Fibroblast of the conjunctiva (primary cell): ENCODE measurements at regions not wholly inside any gene's neighbourhood (a gene's known extent, or its start where the extent isn't known, plus 50 kb on each side); places are given as distances from the start of the nearest gene placed in this dataset.

Source experiments
- DNase-seq: peaks from one replicate; pipeline ENCODE4 v3.0.0-alpha.2; 2010; ENCODE audit warnings: low read depth

DNA sequence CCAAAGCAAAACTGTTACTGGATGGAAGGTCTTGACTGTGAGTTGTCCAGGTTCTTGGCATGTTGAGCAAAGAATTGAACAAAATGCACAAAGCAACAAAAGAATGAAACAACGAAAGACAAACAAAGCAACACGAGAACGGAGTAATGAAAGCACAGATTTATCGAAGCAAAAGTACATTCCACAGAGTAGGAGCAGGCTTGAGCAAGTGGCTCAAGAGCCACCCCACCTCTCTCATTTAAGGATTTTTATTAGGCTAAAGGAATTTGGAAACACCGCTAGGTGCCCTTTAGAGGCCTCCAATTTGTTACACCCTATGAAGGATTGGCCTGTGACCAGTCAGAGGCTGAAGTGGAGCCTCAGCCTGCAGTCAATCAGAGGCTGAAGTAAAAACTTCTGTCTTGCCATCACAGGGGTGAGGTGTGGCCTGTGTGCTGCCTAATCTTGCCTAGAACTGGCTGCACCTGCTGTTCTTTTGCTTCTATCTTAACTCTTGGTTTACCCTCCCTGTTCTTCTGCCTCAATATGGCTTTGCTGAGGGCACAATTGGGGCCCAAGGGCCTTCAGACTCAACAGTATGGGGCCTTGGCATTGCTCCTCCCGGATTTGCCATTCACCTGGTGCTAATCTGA is 59.4 kb upstream of the FTH1 start:
- DNase-seq: no peak

DNA sequence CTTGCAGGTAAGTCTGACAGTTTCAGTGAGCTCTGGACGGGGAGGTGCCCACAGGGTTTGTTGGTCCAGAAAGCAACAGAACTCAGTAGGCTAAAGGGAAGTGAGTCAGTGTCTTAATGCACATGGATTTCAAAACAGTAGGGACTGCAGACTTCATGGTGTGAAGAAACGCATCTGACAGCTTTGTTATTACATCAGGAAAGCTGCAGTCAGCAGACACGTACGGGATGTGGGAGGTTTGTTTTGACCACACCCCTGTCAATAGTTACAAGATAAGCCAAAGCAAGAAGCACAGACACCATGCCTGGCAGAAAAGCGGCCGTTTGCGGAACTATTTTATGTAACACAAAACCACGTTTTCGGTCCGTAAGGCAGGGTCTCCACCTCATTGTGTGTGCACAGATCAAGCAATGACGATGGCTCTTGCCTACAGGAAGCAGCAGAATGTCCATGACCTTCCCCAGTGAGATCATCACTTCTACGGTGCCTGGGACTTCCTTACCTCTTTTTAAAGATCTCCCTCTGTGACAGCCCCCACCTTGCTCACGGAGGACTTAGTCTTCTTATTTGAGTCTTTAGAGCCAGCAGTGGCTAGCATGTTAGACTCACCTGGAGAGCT is 58.2 kb upstream of the FTH1 start:
- DNase-seq: peak; percentile 95

DNA sequence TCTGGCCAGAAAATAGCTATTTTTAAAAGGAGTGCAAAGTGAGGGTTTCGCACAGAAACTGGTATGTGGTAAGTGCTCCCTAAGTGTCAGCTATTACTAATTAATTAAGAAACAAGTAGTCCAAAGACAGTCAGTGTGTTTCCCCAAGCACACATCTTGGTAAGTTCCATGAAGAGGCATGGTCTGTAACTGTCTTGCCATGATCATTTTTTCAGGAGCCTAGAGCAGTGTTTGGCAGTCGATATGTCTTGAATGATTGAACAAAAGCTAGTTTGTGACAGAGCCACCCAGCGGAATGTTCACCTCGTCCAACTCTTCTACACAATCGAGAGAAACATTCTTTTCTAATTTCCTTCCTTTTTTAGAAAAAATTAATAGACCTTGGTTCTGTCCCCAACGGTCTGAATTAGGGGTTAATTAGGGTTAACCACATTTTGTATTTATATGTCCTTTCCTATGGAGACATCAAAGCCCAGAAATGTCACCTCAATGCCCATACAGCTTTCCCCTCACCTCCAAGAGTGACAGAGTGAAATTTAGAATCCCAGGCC is 57.6 kb upstream of the FTH1 start:
- DNase-seq: no peak

DNA sequence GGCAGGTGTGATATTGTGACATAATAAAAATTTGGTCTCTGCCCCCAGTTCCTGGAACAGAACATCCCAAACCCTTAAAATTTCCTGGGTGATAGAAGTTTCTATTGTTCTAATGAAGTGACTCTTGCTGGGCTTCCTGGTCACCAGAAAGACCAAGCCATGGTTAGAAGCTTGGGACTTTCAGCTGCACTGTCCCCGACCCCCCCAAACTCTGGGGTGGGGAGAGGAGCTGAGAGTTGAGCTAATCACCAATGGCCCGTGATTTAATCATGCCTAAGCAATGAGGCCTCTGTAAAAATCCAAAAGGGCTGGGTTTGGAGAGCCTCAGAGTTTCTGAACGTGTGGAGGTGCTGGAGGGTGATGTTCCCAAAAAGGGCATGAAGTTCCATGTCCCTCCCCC is 54.8 kb upstream of the FTH1 start:
- DNase-seq: no peak

DNA sequence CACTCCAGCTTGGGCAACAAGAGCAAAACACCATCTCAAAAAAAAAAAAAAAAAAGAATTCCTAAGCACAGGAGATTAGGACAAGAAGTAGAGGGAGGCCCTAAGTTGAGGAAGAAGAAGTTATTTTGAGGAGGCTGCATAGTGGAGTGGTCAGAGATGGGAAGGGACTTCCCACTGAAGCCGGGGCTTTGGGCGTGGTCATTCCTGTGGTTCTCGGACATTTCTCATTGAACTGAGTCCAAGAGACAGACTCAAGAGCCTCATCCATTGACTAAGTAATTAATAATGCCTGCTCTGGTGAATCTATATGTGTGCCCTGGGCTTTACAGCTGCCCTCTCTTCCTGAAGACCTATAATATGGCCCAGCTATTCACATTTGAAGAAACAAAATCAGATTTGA is 53.2 kb upstream of the FTH1 start:
- DNase-seq: no peak

DNA sequence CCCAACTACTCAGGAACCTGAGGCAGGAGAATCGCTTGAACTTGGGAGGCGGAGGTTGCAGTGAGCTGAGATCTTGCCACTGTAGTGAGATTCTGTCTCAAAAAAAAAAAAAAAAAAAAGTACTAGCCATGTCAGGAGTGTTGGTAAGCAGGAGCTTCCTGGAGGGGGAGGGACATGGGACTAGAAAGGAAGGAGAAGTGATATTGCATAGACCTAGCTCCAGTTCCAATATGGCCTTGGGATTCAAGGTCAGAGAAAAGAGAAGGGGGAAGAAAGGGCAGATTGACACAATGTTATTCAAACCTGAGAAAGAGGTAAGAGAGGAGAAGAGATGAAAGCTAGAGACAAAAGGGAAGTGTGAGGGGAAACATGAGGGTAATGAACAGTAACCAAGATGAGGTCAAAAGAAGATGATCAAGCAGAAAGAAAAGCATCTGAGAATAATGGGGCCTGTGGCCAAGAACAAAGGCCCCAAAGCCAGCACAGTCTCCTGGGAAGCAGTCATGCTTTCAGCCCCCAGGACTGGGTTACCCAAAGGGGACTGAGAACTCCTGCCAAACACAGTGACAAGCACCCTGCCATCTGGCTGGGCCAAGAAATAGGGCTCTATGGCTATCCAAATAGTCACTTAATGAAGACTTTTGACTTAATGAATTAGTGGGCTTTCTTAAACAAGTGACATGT is 51.7 kb upstream of the FTH1 start:
- no peak for DNase-seq

DNA sequence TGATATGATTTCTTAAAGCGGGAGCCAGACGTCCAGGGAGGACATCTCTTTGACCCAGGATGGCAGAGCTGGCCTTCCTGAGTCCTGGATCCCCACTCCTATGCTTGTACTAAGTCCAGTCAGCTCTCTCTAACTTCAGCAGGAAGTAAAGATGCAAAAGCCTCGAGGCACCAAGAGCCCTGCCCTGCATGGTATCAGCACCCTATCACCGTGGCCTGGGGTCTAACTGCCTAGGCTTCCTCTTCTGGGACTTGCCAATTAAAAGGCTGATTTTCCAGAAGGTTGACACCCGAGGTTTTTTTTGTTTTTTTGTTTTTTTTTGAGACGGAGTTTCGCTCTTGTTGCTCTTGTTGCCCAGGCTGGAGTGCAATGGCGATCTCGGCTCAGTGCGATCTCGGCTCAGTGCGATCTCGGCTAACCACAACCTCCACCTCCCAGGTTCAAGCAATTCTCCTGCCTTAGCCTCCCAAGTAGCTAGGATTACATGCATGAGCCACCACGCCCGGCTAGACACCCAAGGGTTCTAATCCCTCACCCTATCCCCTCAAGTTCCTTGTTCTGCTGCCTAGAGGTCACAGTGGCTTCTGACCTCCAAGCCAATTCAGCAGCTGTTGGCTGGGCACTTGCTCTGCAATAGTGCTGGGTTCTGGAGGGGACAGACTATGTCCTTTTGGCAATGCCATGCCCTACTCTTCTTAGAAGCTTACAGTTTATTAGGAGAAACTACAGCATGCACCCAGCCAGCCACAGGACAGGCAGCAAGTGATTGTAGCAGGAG is 50.6 kb upstream of the FTH1 start:
- no peak for DNase-seq
